ENCODE measurements at regions not wholly inside any gene's neighbourhood (a gene's known extent, or its start where the extent isn't known, plus 50 kb on each side); places are given as distances from the start of the nearest gene placed in this dataset.

- TF ChIP-seq CTCF (IDR thresholded peaks at IDR 0.05) = no peak
- no peak for TF ChIP-seq POLR2A (IDR thresholded peaks at IDR 0.05)
Measured at GRCh38 chr4:81905971-81906370, 434.3 kb upstream of the RASGEF1B start.
